NCI-H128 (cell line): ENCODE measurements at regions not wholly inside any gene's neighbourhood (a gene's known extent, or its start where the extent isn't known, plus 50 kb on each side); places are given as distances from the start of the nearest gene placed in this dataset.

ENCODE experiments used
- DNase-seq: peaks from one replicate; lab custom pipeline; 2025; ENCODE audit not compliant: unreplicated experiment; lab: John Stamatoyannopoulos, UW

GRCh38 chr11:128367573-128367972 is 219.8 kb downstream of the ETS1 start:
- no peak for DNase-seq

- DNase-seq = no peak
Measured at GRCh38 chr11:128365044-128365443, 222.3 kb downstream of the ETS1 start.

GRCh38 chr11:128361451-128362020 is 225.8 kb downstream of the ETS1 start:
- no peak for DNase-seq

GRCh38 chr11:128359515-128359914 is 227.8 kb downstream of the ETS1 start:
- no peak for DNase-seq

- no peak for DNase-seq
Measured at GRCh38 chr11:128357073-128357472, 230.3 kb downstream of the ETS1 start.

- DNase-seq = no peak
Measured at GRCh38 chr11:128355558-128355957, 231.8 kb downstream of the ETS1 start.

GRCh38 chr11:128354476-128354875 is 232.9 kb downstream of the ETS1 start:
- DNase-seq = no peak

- DNase-seq = no peak
Measured at GRCh38 chr11:128351168-128351567, 236.2 kb downstream of the ETS1 start.

- DNase-seq = no peak
Measured at GRCh38 chr11:128349650-128350299, 237.6 kb downstream of the ETS1 start.

- DNase-seq = no peak
Measured at GRCh38 chr11:128346804-128347203, 240.6 kb downstream of the ETS1 start.

GRCh38 chr11:128345316-128345715 is 242.0 kb downstream of the ETS1 start:
- no peak for DNase-seq

GRCh38 chr11:128343870-128344269 is 243.5 kb downstream of the ETS1 start:
- DNase-seq = no peak

GRCh38 chr11:128343135-128343514 is 244.2 kb downstream of the ETS1 start:
- no peak for DNase-seq

GRCh38 chr11:128342511-128343134 is 244.7 kb downstream of the ETS1 start:
- DNase-seq = peak; percentile 49

GRCh38 chr11:128341280-128342248 is 245.8 kb downstream of the ETS1 start:
- no peak for DNase-seq

GRCh38 chr11:128339792-128340191 is 247.6 kb downstream of the ETS1 start:
- DNase-seq = no peak

- DNase-seq = no peak
Measured at GRCh38 chr11:128338811-128339210, 248.5 kb downstream of the ETS1 start.

- no peak for DNase-seq
Measured at GRCh38 chr11:128336203-128336602, 251.2 kb downstream of the ETS1 start.

- DNase-seq = no peak
Measured at GRCh38 chr11:128335729-128336128, 251.6 kb downstream of the ETS1 start.

- DNase-seq = no peak
Measured at GRCh38 chr11:128334311-128335044, 252.9 kb downstream of the ETS1 start.

- DNase-seq = no peak
Measured at GRCh38 chr11:128331317-128331716, 256.0 kb downstream of the ETS1 start.
